ENCODE measurements at regions not wholly inside any gene's neighbourhood (a gene's known extent, or its start where the extent isn't known, plus 50 kb on each side); places are given as distances from the start of the nearest gene placed in this dataset.
"Not testable (repeated sequence)": the region's sequence is repeated elsewhere in the genome, so short reads cannot be mapped to it uniquely, and the experiment has no call there.

GRCh38 chr13:90883592-90883991, 463.9 kb upstream of the MIR17HG start:
- no peak for DNase-seq

DNA sequence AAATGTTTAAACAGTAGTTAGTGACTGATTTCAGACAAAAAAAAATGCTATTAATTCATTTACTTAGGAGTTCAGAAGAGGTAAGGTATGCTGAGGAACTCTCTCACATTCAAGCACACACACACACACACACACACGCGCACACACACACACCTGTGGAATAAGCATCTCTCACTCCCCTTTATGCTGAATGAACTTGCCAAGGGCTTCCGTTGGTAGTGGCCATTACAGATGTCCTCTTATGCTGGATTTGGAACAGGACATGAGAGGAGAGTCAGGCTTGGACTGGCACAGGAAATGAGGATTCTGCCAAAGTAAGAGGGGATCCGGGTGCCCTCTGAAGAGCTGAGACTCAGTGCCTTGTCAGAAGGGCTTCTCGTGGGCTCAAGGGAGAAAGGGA, 463.4 kb upstream of the MIR17HG start:
- TF ChIP-seq POLR2A (IDR thresholded peaks at IDR 0.05; ENCODE audit: low read length) (no peak), GATA1 (IDR thresholded peaks at IDR 0.05; ENCODE audit: low read depth, low read length) (no peak)
- DNase-seq, result no peak

More at GRCh38 chr13:90883592-90883991, 463.9 kb upstream of the MIR17HG start:
- no peak for TF ChIP-seq POLR2A (IDR thresholded peaks at IDR 0.05; ENCODE audit: low read length)
- TF ChIP-seq GATA1 (IDR thresholded peaks at IDR 0.05; ENCODE audit: low read depth, low read length), result no peak

- no peak for TF ChIP-seq GATA1 (IDR thresholded peaks at IDR 0.05; ENCODE audit: low read depth, low read length)
- no peak for TF ChIP-seq POLR2A (IDR thresholded peaks at IDR 0.05; ENCODE audit: low read length)
- no peak for DNase-seq
Measured at GRCh38 chr13:90889906-90890834, 457.3 kb upstream of the MIR17HG start.

GRCh38 chr13:90891329-90891728, 456.2 kb upstream of the MIR17HG start:
- DNase-seq, result no peak
- TF ChIP-seq GATA1 (IDR thresholded peaks at IDR 0.05; ENCODE audit: low read depth, low read length) (no peak), POLR2A (IDR thresholded peaks at IDR 0.05; ENCODE audit: low read length) (no peak)

DNA sequence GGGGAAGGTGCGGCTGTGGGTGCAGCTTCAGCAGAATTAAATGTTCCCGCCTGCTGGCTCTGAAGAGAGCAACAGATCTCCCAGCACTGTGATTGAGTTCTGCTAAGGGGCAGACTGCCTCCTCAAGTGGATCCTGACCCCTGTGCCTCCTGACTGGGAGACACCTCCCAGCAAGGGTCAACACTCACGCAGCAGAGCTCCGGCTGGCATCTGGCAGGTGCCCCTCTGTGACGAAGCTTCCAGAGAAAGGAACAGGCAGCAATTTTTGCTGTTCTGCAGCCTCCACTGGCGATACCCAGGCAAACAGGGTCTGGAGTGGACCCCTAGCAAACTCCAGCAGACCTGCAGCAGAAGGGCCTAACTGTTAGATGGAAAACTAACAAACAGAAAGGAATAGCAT, 454.3 kb upstream of the MIR17HG start:
- DNase-seq, result not testable (repeated sequence)

- no peak for DNase-seq
- no peak for TF ChIP-seq GATA1 (IDR thresholded peaks at IDR 0.05; ENCODE audit: low read depth, low read length)
- TF ChIP-seq POLR2A (IDR thresholded peaks at IDR 0.05; ENCODE audit: low read length), result no peak
Measured at GRCh38 chr13:90896002-90896401, 451.5 kb upstream of the MIR17HG start.

GRCh38 chr13:90898811-90899210, 448.7 kb upstream of the MIR17HG start:
- DNase-seq, result no peak
- TF ChIP-seq POLR2A (IDR thresholded peaks at IDR 0.05; ENCODE audit: low read length), result no peak
- no peak for TF ChIP-seq GATA1 (IDR thresholded peaks at IDR 0.05; ENCODE audit: low read depth, low read length)

- no peak for DNase-seq
- TF ChIP-seq POLR2A (IDR thresholded peaks at IDR 0.05; ENCODE audit: low read length) (no peak), GATA1 (IDR thresholded peaks at IDR 0.05; ENCODE audit: low read depth, low read length) (no peak)
Measured at GRCh38 chr13:90899416-90899815, 448.1 kb upstream of the MIR17HG start.

DNA sequence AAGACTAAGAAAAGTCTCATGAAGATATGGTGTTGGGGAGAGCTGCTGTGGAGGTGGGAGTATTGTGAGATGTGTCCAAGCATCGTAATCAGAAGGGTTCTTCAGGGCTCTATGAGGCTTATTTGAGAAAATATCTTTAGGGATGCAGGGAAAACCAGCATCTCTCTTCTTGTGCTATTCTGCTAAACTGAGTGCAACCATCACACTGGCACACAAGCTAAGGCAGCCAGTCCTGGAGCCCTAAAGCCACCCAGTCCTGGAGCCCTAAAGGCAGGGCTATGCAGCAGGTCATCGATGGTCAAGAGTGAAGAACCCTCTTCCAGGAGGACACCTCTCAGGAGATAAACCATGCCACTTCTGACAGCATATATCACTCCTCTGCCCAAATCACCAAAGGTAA, 445.2 kb upstream of the MIR17HG start:
- TF ChIP-seq GATA1 (IDR thresholded peaks at IDR 0.05; ENCODE audit: low read depth, low read length) (no peak), POLR2A (IDR thresholded peaks at IDR 0.05; ENCODE audit: low read length) (no peak)
- no peak for DNase-seq

DNA sequence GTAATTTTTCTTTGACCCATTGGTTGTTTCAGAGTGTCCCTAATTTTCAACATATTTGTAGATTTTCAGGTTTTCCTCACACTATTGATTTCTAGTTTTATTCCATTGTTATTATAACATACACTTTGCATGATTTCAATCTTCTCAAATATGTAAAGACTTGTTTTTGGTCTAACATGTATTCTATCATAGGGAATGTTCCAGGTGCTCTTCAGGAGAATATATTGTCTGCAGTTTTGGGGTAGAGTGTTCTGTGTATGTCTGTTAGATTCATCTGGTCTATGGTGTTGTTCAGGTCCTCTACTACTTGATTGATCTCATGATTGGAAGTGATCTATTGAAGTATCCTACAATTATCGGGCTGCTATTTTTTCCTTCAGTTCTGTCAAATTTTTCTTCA, 440.9 kb upstream of the MIR17HG start:
- TF ChIP-seq GATA1 (IDR thresholded peaks at IDR 0.05; ENCODE audit: low read depth, low read length) (no peak), POLR2A (IDR thresholded peaks at IDR 0.05; ENCODE audit: low read length) (no peak)

DNA sequence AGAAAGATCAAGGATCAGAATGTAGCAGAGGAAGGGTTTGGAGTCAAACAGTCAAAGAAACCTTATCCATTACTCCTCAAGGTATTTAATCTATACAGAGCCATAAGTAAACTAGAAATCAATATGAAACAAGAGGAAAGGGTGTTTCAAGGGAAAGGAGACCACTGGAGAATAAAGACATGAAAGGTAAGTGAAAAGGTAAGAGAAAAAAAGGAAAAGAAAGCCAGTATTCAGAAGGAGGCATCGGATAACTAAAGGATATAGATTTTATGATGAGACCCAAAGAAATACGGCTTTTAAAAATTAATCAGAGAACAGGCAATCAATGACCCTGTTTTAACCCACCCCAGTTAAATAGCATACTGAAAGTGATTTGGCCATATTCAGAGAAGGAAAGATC, 438.7 kb upstream of the MIR17HG start:
- DNase-seq, result no peak
- TF ChIP-seq GATA1 (IDR thresholded peaks at IDR 0.05; ENCODE audit: low read depth, low read length) (no peak), POLR2A (IDR thresholded peaks at IDR 0.05; ENCODE audit: low read length) (no peak)

More for the DNA sequence above, 440.9 kb upstream of the MIR17HG start:
- no peak for DNase-seq

- no peak for DNase-seq
- TF ChIP-seq GATA1 (IDR thresholded peaks at IDR 0.05; ENCODE audit: low read depth, low read length) (no peak), POLR2A (IDR thresholded peaks at IDR 0.05; ENCODE audit: low read length) (no peak)
Measured at GRCh38 chr13:90910018-90910639, 437.4 kb upstream of the MIR17HG start.

DNA sequence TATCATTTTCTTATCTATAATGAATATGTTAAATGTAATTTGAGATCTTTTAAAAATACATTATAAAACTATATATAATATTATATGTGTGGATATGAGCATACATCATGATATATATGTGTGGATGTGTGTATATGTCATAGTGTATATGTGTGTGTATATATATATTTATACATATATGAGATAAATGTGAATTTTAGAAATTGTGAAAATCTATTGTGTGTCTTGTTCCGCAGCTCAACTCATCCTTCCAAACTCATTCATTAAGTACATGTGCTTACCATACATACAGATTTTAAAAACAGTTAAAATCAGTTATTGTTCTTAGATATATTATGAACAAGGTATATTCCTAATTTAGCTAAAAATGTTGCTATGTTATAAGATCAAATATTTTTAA, 435.2 kb upstream of the MIR17HG start:
- no peak for DNase-seq
- TF ChIP-seq POLR2A (IDR thresholded peaks at IDR 0.05; ENCODE audit: low read length), result no peak
- TF ChIP-seq GATA1 (IDR thresholded peaks at IDR 0.05; ENCODE audit: low read depth, low read length), result no peak

DNA sequence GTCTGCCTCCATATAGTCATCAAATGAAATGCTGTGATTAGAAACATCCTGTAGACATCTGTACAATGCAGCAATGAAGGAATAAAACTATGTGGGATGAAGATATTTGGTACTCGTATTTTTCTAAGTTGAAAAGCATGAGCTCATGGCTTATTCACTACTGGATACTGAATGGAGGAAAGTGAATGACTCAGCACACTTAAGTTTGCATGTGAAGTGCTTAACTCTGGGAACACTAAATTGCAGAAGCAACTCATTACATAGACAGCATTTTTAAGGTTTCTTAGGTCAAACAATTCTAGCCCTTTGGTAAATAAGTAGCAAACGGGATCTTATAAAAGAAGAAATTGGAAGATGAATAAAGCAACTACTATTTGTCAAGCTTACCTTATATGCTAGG, 429.0 kb upstream of the MIR17HG start:
- DNase-seq, result no peak
- no peak for TF ChIP-seq GATA1 (IDR thresholded peaks at IDR 0.05; ENCODE audit: low read depth, low read length)

DNA sequence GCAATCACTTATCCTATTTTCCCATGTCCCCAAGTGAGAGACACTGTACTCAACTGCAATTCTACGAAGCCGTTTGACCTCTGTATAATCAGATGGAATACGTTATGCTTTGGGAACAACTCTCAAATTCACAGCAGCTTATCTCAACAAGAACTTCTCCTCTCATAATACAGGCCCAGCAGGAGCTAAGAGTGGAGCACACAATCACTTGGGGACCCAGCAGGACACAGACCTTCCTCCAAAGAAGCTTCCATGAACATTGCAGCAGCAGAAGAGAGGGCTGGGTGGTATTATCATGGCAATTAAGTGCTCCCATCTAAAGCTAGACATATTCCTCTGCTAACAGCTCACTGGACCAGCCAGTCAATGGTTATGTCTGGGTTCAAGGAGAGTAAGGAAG, 428.3 kb upstream of the MIR17HG start:
- no peak for DNase-seq
- no peak for TF ChIP-seq GATA1 (IDR thresholded peaks at IDR 0.05; ENCODE audit: low read depth, low read length)

Measured in erythroblast (primary cell).